Tongue (tissue), 1 donor: ENCODE measurements at regions not wholly inside any gene's neighbourhood (a gene's known extent, or its start where the extent isn't known, plus 50 kb on each side); places are given as distances from the start of the nearest gene placed in this dataset.
A peak's percentile ranks its signal among the peaks of the same experiment; 100 is the strongest.

Source experiments
- DNase-seq: peaks from one replicate; pipeline ENCODE4 v3.0.0-alpha.2; 2015

DNA sequence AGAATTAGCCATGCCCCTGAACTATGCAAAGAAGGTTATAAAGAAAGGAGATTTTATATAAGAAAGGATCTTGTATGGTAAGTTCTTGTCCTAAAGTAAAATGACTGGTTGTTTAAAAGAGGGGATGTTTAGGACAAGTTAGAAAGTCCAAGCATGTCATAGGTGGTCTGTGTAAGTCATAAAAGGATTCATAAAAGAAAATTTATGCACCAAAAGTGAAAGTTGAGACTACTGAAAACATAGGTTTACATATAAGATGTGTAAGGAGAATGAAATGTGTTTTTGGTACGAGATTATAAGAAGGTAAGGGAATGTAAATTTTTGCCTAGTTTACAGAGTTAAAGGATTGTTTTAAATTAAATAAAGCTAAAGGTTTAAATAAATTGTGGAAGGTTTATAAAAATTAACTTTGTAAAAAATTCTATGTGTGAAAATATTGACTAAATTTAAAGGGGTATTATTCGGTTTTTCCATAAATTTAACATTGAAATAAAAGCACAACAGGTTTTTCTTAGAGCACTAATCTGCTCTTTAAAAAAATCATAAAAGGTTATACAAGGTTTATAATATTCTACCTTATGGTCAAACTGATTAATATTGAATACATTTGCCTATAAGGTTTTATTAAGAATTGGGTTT, 93.6 kb upstream of the UST start:
- DNase-seq = no peak

DNA sequence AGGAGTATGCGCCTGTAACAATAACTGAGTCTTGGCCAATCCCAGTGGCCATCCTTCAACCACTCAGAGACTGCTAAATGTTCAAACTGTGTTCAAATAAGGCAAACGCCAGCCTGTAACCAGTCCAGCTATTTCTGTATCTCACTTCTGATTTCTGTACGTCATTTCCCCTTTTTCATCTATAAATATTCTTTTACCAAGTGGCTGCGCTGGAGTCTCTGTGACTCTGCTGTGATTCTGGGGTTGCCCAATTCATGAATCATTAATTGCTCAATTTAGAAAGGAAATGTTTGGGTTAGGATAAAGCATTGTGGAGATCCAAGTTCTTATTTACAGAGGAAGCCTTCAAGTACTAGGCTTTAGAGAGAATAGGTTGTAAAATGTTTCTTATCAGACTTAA, 89.8 kb upstream of the UST start:
- DNase-seq = no peak

DNA sequence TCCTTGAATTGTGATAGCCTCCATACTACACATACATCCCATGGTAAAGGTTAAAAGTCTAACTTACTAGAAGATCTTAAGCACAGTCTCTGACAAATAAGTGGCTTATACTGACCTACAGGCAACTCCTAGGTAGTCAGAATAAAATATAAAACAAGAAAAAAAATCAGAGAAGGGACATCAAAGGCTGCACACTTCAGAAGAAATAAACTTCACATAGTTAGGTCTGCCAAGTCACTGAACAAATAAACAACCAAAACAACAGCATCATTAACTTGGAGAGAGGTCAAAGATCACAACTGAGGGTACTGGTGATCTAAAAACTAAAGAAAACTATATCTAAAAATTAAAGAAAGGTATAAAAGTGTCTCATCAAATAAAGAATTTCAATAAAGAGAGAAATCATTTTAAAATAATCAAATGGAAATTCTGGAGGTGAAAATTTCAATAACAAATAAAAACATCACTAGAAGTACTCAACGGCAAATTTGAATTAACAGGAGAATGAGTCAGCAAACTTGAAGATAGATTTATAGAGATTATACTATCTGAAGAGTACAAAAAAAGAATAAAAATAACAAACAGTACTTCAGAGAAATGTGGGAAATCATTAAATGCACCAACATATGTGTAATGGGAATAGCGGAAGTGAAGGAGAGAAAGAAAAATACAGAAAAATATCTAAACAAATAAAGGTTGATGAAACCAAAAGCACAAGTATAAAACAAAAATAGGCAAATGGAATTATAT, 88.0 kb upstream of the UST start:
- DNase-seq = no peak

DNA sequence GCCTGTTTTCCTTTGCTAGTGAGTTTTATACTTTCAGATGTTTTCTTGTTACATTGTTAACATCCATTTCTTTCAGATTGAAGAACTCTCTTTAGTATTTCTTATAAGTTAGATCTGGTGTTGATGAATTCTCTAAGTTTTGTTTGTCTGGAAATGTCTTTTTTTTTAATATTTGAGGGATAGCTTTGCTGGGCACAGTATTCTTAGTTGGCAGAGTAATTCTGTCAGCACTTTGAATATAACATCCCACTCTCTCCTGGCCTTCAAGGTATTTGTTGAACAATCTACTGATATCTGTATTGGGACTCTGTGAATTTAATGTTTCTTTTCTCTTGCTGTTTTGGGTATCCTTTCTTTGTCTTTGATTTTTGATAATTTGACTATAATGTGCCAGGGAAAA, 79.4 kb upstream of the UST start:
- no peak for DNase-seq

- no peak for DNase-seq
Observed at GRCh38 chr6:148671085-148671484, 75.7 kb upstream of the UST start.

DNA sequence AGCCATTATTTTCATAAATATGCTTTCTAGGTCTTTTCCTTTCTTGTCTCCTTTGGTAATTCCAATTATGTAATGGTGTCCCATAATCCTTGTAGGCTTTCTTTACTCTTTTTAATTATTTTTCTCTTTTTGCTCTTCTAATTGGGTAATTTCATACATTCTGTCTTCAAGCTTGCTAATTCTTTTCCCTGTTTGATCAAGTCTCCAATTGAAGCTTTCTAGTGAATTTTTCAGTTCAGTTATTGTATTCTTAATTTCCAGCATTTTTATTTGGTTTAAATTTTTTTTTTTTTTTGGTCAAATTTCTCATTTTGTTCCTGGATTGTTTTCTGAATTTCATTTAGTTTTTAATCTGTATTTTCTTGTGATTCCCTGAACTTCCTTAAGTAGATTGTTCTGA, 74.9 kb upstream of the UST start:
- DNase-seq = no peak

- DNase-seq = no peak
Observed at GRCh38 chr6:148674306-148674705, 72.5 kb upstream of the UST start.

GRCh38 chr6:148677594-148678476, 69.0 kb upstream of the UST start:
- DNase-seq = no peak

GRCh38 chr6:148678682-148679081, 68.1 kb upstream of the UST start:
- DNase-seq = no peak

DNA sequence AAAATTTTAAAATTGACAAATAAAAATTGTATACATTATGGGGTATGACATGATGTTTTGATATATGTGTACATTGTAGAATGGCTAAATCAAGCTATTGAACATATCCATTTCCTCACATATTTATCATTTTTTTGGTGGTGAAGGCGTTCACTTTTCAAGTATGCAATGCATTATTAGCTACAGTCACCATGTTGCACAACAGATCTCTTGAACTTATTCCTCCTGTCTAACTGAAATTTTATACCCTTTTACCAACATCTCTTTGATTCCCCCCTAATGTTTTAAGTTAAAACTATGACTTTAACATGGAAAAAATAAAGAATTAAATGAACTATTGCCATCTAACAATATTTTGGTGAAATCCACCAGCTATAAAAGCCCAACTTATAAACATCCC, 65.2 kb upstream of the UST start:
- DNase-seq = no peak

GRCh38 chr6:148682252-148682651, 64.6 kb upstream of the UST start:
- DNase-seq = no peak

DNA sequence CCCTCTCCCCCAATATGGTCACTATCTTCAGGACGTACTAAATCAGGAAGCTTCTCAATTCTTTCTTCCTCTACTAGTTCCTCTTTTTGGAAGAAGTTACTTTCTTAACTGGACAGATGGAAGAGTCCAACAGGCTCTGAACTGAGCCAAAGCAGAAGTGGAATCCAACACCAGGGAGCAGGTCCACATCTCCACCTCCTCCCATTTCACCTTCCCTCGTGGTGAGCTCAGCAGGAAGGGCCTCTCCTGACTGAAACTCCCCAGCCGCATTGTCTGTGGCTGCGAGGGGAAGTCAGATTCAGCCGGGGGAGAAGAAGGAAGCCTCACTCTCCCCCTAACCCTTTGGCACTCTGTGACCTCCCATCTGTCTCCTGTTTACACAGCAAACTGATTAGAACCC, 63.8 kb upstream of the UST start:
- DNase-seq = peak; percentile 1

DNA sequence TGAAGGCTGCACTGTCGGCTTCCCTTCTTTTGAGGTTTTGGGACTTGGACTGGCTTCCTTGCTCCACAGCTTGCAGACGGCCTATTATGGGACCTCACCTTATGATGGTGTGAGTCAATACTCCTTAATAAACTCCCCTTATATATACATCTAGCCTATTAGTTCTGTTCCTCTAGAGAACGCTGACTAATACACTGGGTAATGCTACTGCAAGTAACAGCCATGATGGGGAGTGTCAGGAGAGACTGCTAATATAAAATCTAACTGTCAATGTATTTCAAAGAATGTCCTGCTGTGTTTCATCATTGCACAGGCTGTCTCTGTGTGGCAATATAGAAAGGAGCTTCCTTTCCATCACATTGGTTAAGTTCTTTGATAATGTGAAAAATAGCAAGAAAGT, 57.7 kb upstream of the UST start:
- no peak for DNase-seq

- DNase-seq = no peak
Observed at GRCh38 chr6:148693882-148694484, 52.8 kb upstream of the UST start.
